ENCODE measurements at regions not wholly inside any gene's neighbourhood (a gene's known extent, or its start where the extent isn't known, plus 50 kb on each side); places are given as distances from the start of the nearest gene placed in this dataset.

GRCh38 chr13:30848332-30849027 is 57.6 kb upstream of the MEDAG start:
- TF ChIP-seq CTCF (IDR thresholded peaks at IDR 0.05; ENCODE audit: low read depth, low read length, poor library complexity, severe bottlenecking) (no peak), EZH2phosphoT487 (IDR thresholded peaks at IDR 0.05; ENCODE audit: borderline replicate concordance, low read length) (no peak)

All from DOHH2 (cell line).